Prostate gland (tissue), 2 donors: ENCODE measurements at regions not wholly inside any gene's neighbourhood (a gene's known extent, or its start where the extent isn't known, plus 50 kb on each side); places are given as distances from the start of the nearest gene placed in this dataset.

Experiments used
- CTCF ChIP-seq, 4 experiments: fragments of 200-600 bp in 2 of 4; fragments of 450-650 bp in 2 of 4; sonication (generic) in 2 of 4; IDR thresholded peaks; 1 replicate in 3 of 4; 2 replicates in 1 of 4; pipeline ENCODE4 v1.5.1; 2016 to 2019; ENCODE audit warnings: antibody characterized with exemption in 4 of 4, mild to moderate bottlenecking in 2 of 4, moderate library complexity in 2 of 4
- POLR2A ChIP-seq: fragments of 450-650 bp; IDR thresholded peaks from one replicate; pipeline ENCODE4 v1.6.1; 2016; ENCODE audit warnings: antibody characterized with exemption, mild to moderate bottlenecking
- POLR2AphosphoS5 ChIP-seq: sonication (generic); formaldehyde crosslinking; IDR thresholded peaks from one replicate; pipeline ENCODE4 v1.6.1; 2017; ENCODE audit warnings: antibody characterized with exemption

- TF ChIP-seq CTCF (IDR thresholded peaks at IDR 0.05) (no peak), POLR2AphosphoS5 (no peak), POLR2A (no peak)
Measured at GRCh38 chr2:160719116-160719515, 225.5 kb upstream of the RBMS1 start.
